Lower leg skin (tissue), 4 donors: ENCODE measurements at regions not wholly inside any gene's neighbourhood (a gene's known extent, or its start where the extent isn't known, plus 50 kb on each side); places are given as distances from the start of the nearest gene placed in this dataset.

ENCODE experiments used
- DNase-seq, 2 donors: peaks; one replicate each; pipeline ENCODE4 v3.0.0-alpha.2; 2019; ENCODE audit warnings: low spot score in 2 of 2
- H3K4me3 ChIP-seq: fragments of 200-600 bp; sonication (generic); 2 replicates; pipeline ENCODE4 v1.5.1; 2017; ENCODE audit warnings: mild to moderate bottlenecking, low read depth; ENCODE audit not compliant: poor library complexity, severe bottlenecking
- POLR2A ChIP-seq, 2 donors: fragments of 450-650 bp; IDR thresholded peaks; one replicate each; pipeline ENCODE4 v1.6.1; 2016 to 2017; ENCODE audit warnings: antibody characterized with exemption in 2 of 2, mild to moderate bottlenecking in 1 of 2, moderate library complexity in 1 of 2
- WGBS, 2 donors: methylation state at CpG; one replicate each; pipeline ENCODE4 v1.1.5; 2018; 5-methylcytosine and 5-hydroxymethylcytosine counted together
- intact Hi-C: fragments of 100-400 bp; cut with DNase I; formaldehyde crosslinking; loops from one replicate; pipeline ENCODE4 v1.15.0; 2023; ENCODE audit warnings: low total_unique reads
- TF ChIP-seq, protein P1 (sequence below), 3 donors: fragments of 450-650 bp; IDR thresholded peaks; one replicate each; pipeline ENCODE4 v1.5.1; 2016; ENCODE audit warnings: antibody characterized with exemption in 3 of 3, mild to moderate bottlenecking in 3 of 3, moderate library complexity in 2 of 3

DNA sequence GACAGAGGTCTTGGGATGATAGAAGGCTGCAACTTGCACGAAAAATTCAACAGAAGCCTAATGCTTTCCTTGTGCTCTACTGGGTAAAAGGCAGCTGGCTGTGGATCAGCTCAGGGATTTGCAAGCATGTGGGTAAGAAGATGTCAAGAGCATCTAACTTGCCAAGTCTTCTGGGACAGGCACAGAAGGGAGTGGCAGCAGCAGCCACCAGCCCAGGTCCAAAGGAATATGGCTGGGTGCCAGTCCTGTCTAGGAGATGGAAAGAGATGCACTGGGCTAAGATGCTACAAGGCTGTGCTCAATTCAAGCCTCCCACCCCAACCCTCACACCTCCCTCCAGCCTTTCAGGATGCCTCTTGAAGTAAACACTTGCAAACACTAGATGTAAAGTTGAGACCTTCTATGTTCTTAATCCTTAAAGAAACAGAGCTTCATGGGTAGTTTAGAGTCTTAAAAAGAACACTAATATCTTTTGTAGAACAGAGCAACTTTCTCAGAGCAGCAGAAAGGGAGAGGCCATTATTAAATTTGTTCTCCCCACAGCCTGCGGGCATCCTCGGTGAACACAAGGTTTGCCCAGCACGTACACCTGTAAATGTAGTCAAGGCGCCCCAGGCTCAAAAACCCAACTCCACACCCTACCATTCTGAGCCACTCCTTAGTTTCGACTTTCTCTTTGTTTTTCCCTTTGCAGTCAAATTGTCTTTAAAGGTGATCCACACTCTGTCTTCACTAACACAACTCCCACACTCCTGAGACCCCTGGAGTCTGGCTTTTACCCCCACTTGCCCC, 64.6 kb upstream of the BCAR3 start:
- no peak overlapping the region for H3K4me3 ChIP-seq
- intact Hi-C loops, result no loop called here
- WGBS, 2 donors, result 47 to 61% methylated on average over 6 of the region's 6 CpGs
- DNase-seq, result peak; percentile 38 to 83
- TF ChIP-seq, protein P1, sequence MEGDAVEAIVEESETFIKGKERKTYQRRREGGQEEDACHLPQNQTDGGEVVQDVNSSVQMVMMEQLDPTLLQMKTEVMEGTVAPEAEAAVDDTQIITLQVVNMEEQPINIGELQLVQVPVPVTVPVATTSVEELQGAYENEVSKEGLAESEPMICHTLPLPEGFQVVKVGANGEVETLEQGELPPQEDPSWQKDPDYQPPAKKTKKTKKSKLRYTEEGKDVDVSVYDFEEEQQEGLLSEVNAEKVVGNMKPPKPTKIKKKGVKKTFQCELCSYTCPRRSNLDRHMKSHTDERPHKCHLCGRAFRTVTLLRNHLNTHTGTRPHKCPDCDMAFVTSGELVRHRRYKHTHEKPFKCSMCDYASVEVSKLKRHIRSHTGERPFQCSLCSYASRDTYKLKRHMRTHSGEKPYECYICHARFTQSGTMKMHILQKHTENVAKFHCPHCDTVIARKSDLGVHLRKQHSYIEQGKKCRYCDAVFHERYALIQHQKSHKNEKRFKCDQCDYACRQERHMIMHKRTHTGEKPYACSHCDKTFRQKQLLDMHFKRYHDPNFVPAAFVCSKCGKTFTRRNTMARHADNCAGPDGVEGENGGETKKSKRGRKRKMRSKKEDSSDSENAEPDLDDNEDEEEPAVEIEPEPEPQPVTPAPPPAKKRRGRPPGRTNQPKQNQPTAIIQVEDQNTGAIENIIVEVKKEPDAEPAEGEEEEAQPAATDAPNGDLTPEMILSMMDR (IDR thresholded peaks at IDR 0.05), result no peak
- no peak for TF ChIP-seq POLR2A (IDR thresholded peaks at IDR 0.05)

DNA sequence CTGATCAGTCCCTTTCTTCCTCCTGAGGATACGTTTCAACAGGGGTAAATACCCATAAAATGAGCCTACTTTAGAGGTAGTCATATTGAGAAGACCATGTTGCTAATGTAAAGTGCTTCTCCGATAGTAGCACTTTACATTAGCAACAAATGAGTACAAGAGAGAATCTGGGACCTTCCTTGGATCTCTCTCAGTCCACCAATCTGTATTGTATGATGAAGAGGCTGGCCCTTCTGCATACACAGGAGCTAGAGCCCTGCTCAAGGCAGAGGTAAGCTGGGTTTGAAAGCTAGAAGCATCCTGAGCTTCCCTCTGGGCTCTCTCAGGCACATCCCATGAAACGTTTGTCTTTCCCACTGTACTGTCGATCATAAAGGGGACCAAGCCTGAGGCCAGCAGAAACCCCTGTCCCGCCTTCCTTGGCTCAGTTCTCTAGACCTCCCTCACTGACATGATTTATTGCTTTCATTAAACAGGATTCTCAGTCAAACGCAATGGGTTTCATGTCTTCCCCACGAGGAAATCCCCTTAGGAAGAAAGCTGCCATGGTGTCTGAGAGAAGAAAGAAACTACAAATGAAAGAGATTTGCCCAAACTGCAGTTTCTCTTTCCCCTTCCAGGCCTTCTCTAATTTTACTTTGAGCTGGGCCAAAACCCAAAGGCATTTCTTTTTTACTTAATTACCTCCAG, 62.8 kb upstream of the BCAR3 start:
- intact Hi-C loops, result no loop called here
- WGBS, 2 donors, result 28 to 36% methylated on average over 7 of the region's 7 CpGs
- H3K4me3 ChIP-seq, result no peak overlapping the region
- no peak for DNase-seq
- no peak for TF ChIP-seq POLR2A (IDR thresholded peaks at IDR 0.05)
- TF ChIP-seq, protein P1 (IDR thresholded peaks at IDR 0.05), result no peak

DNA sequence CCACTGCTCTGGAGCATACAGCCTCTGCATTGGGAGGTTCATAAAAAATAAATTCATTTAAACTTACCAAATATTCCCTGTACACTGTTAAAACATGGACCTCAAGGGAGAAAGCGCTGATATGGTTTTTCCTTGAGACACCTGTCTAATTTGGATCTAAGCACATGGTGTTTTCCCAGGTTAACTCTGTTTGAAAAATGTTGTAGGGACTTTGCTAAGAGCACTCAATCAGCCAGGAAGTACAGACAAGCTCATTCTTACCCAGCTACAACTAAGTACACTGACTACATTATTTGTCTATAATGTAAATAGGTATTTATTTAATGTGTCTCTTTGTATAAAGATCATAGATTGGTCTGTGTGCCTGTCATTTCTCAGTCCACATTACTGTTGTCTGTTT, 61.8 kb upstream of the BCAR3 start:
- TF ChIP-seq, protein P1 (IDR thresholded peaks at IDR 0.05), result no peak
- TF ChIP-seq POLR2A (IDR thresholded peaks at IDR 0.05), result no peak
- WGBS, 2 donors, result 90 to 100% methylated on average over 1 of the region's 1 CpG
- intact Hi-C loops, result no loop called here
- H3K4me3 ChIP-seq, result no peak overlapping the region
- DNase-seq, result no peak

DNA sequence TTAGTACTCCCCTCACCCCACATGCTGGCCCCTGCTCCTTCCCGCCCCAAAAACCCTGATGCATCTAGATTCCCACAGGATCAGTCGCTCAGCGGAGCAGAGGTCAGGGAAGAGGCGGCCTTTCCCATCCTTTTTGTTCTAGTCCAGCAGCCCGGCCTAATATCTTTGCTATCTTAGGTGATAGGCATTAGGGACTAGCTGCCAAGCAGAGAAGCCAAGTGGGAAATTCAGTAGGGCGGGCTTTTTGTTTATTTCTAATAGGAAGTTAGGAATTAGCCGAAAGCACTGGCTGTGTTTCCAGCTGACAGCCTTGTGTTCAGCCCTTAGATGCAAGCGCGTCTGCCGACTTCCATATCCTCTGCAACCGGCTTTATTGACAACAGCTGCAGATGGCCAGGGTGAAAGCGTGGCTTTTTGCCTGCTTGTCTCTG, 59.0 kb upstream of the BCAR3 start:
- intact Hi-C loops, result no loop called here
- 62 to 64% methylated on average over 12 of the region's 12 CpGs for WGBS, 2 donors
- no peak overlapping the region for H3K4me3 ChIP-seq
- TF ChIP-seq POLR2A (IDR thresholded peaks at IDR 0.05), result no peak
- TF ChIP-seq, protein P1 (IDR thresholded peaks at IDR 0.05), result no peak
- DNase-seq, result no peak

DNA sequence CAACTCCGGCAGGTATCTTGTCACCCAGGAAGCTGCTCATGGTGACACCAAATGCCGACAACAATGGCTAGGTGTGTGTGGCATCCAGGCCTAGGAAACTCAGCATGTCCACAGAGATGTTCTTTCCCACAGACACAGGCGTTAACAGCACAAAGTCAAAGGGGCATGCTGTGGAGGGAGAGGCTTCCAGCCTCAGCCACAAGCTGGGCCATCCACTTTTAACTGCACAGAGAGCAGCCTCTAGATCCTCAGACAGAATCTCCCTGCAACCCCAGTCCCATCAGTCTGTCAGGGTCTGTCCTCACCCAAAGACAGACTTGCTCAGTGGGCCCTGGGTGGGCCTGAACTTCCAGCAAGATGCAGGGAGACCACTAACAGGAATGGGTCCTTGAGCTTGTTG, 58.5 kb upstream of the BCAR3 start:
- 92 to 93% methylated on average over 3 of the region's 3 CpGs for WGBS, 2 donors
- intact Hi-C loops, result no loop called here
- TF ChIP-seq, protein P1 (IDR thresholded peaks at IDR 0.05), result no peak
- no peak for TF ChIP-seq POLR2A (IDR thresholded peaks at IDR 0.05)

More for the DNA sequence above, 58.5 kb upstream of the BCAR3 start:
- no peak for DNase-seq
- no peak overlapping the region for H3K4me3 ChIP-seq
